ENCODE measurements at regions not wholly inside any gene's neighbourhood (a gene's known extent, or its start where the extent isn't known, plus 50 kb on each side); places are given as distances from the start of the nearest gene placed in this dataset.
"Not testable (repeated sequence)": the region's sequence is repeated elsewhere in the genome, so short reads cannot be mapped to it uniquely, and the experiment has no call there.

DNA sequence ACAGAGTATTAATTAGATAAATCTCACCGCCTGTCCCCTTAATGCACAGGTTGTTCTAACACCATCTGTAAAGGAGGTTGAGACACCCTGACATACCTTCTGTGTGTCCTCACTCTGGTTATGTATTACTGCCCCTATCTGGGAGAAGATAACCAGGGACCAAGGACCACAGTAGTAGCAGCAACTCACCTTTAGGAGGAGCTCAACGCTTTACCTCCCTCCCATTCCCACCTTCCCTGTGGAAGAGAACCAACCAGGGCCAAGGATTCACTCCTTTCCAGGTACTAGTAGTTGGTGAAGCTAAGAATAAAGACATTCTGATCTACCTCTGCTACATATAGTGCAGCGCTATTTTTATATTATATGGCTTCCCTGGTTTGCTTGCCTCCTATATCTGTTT, 232.6 kb downstream of the MEX3B start:
- DNase-seq: no peak

GRCh38 chr15:81812456-81812855, 233.4 kb downstream of the MEX3B start:
- DNase-seq: no peak

DNA sequence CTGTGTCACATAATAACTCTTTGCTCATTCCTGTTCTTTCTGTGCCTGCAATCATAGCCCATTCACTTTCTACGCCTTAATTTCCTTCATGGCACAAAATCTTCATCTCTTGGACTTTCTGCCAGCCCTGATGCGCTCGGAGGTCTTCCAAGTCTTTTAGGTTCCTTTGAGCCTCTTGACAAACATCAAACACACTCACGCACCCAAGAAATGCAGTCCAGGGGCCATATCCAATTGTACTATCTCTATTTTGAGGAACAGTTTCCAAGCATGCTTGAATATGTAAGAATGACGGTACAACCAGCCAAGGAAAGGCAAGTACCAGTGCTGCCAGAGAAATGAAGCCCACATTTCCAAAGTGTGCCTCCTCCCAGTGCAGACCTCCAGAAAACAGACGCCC, 234.1 kb downstream of the MEX3B start:
- no peak for DNase-seq

- no peak for DNase-seq
Measured at GRCh38 chr15:81809543-81809942, 236.3 kb downstream of the MEX3B start.

DNA sequence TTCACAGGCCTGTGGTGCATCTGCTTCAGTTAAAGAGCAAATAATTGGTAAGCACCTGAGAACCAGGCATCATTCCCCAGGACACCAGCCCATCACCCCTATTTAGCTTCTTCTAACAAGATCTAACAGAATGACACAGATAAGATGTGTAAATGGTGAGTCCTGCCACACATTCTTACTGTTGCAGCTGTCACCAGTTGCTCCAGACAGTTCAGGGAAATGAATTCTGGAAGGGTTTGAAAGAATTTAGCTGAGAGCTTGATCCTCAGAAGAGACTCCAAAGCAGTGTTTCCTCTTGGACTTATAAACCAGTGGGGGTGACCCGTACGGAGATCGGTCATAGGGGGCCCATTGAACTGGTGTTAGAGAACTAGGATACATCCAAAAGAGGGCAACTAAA, 238.0 kb downstream of the MEX3B start:
- no peak for DNase-seq

- no peak for DNase-seq
Measured at GRCh38 chr15:81807186-81807585, 238.6 kb downstream of the MEX3B start.

DNA sequence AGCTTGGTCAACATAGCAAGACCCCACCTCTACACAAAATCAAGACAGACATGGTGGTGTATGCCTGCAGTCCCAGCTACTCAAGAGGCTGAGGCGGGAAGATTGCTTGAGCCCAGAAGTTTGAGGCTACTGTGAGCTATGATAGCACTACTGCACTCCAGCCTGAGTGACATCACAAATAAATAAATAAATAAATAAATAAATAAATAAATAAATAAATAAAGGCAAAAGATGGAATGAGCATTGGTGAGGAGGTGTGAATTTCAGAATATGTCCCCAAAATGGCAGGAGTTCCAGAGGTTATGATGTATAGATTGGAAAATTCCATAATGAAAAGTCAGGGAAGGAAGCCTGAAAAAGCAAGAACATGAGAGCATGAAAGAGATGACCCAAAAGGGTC, 249.9 kb downstream of the MEX3B start:
- no peak for DNase-seq

DNA sequence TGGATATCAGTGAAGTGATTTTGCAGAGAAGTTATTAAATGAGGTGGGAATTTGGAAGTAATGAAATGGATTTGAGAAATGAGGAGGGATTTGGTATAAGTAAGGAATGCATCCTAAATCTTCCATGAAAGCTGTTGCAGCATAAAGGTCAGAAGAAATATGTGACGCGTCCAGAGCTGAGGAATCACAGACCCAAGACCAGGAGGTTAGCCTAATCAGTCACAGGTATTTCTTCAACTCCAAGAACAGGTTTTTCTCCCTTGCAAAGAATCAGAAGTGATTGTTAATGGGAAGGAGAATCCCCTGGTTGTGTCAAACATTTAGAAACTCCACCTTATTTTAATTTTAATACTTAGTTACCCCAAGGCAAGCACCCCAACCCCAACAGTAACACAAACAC, 253.2 kb downstream of the MEX3B start:
- DNase-seq: no peak

GRCh38 chr15:81791322-81791721, 254.5 kb downstream of the MEX3B start:
- not testable (repeated sequence) for DNase-seq

DNA sequence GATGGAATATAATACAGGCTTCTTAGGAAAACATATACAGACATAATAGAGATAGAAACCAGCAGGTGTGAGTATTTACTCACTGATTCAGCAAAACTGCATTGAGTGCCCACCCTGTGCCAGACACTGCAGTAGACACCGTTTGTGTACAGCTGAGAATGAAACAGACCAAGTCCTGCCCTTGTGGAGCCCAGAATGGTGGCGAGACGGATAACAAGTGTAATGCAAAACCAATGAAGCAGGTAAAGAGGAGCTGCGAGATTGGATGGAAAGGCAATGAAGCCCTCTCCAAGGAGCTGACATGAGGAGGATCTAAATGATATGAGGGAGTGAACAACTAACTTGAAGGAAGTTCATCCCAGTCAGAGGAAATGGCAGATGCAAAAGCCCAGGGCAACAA, 256.4 kb downstream of the MEX3B start:
- no peak for DNase-seq

- no peak for DNase-seq
Measured at GRCh38 chr15:81786776-81787175, 259.0 kb downstream of the MEX3B start.

DNA sequence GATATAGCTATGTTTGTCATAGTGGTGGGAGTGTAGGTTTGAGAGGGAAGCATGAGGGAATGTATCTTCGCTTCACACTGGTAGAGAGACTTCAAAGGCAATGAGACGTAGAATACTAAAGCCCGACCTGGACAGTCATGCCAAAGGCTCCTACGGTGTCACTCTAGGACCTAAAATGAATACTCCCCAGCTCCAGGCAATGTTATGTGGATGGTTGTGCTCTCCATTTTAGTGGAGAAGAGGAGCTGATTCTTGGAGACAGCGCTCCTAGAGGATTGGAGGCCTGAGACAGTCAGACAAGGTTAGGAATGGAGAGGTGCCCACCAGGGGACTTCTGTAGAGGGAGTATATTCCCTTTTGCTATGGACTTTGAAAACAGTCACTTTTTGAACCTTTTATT, 260.1 kb downstream of the MEX3B start:
- no peak for DNase-seq

DNA sequence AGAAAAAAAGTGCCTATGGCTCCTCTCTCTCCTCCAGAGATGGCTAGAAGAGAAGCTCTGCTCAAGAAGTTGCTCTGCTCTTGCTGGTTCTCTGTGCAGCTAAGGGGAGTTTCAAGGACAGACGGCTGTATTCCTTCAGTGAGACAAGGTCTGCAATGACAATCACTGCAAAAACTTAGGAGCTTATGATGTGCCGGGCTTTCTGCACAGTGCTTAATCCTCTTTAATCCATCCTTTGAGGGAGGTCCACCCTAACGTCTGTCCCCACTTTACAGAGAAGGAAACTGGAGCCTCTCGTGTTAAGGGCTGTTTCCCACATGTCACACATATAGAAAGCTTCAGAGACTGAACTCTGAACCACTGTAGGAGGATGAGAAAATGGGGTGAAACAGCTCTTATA, 260.6 kb downstream of the MEX3B start:
- no peak for DNase-seq

DNA sequence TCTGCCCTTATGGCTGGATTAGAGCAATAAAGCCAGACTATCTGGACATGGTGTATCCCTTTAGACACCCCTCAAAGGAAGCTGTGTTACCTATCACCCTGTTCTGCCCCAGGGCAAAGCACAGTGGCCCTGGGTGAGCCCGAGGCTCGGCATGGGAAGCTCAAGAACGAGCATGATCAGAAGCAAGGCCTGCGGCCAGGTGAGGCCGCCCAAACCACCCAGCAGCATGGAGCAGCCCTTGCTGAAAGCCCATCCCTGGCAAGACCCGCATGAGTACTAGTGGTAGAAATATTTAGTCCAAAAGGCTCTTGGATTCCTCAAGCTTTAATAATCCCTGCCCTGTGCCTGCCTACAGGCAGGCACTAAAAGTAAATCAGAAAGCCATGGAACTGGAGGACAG, 261.1 kb downstream of the MEX3B start:
- no peak for DNase-seq

- DNase-seq: no peak
Measured at GRCh38 chr15:81783586-81783985, 262.2 kb downstream of the MEX3B start.

- DNase-seq: no peak
Measured at GRCh38 chr15:81783076-81783475, 262.7 kb downstream of the MEX3B start.

DNA sequence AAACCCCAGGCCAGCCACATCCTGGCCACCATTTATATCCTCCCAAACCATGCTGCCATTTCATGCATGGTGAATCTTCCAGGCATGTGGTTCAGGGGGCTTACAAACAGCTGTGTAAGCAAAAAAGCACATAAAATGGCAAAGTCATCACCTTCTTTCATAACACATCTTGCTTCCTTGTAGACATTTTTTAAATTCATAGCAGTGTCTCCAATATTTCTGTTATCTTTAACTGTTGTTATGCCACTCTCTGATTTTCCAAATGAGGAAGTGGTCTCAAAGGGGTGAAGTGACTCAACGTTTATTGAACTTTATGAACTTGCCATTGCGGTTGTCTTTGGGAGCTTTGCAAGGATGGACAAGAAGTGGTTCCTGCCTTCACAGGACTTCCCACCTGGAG, 264.4 kb downstream of the MEX3B start:
- no peak for DNase-seq

DNA sequence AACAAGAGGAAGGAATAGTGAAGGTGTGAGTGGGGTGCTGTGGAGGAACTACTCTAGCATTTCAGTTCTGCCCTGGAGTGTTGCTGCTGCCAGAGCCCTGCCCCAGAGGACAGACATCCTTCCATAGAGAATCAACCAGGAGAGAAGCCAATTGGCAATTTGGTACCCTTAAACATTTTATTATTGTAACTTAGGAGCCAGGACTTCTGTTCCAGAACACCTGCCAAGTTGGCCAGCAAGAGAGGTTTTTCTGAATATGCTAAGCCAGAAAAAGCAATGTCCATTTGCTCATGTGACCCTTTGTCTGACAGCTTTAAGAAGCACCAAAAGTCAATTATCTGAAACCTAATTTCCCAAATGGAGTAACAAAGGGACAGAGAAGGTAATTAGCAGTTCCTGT, 264.9 kb downstream of the MEX3B start:
- no peak for DNase-seq

DNA sequence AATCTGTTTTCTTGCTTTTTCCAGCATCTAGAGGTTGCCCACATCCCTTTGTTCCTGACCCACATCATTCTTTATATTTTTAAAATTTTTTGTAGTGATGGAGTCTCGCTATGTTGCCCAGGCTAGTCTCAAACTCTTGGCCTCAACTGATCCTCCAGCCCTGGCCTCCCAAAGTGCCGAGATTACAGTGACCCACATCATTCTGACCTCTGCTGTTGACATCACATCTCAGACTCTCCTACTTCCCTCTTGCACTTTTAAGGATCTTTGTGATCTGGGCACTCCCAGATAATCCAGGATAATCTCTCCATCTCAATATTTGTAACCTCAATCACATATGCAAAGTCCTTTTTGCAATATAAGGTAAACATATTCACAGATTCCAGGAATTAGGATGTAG, 266.6 kb downstream of the MEX3B start:
- DNase-seq: no peak

- no peak for DNase-seq
Measured at GRCh38 chr15:81777546-81777945, 268.3 kb downstream of the MEX3B start.

- no peak for DNase-seq
Measured at GRCh38 chr15:81776976-81777375, 268.8 kb downstream of the MEX3B start.

GRCh38 chr15:81775779-81776178, 270.0 kb downstream of the MEX3B start:
- not testable (repeated sequence) for DNase-seq

GRCh38 chr15:81774309-81774708, 271.5 kb downstream of the MEX3B start:
- DNase-seq: no peak

- no peak for DNase-seq
Measured at GRCh38 chr15:81768773-81769172, 277.0 kb downstream of the MEX3B start.

DNA sequence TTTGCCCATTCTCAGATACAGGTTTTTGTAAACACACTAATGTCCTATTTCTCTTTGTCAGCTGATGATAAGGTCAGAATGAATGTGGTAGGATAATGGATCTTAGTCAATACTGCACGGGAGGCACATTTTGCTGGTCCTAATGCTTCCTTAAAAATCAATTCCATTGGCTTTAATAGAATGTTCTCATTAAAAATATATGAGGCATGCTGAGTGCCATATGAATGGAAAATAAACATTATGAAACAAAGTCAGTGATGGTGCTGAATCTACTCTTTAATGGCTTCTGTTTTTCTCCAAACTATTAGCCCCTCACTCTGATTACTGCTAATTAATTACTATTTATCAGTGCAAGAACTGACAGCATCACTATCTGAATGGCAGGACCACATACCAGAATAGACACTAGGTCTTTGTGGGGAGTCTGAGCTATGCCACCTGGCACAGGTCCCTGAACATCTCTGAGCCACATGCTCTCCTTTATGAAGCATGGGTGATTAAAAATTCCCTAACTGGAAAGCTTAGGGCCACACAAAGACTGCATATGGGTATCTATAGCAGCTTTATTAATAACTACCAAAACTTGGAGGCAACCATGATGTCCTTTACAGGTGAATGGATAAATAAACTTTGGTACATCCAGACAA, 278.9 kb downstream of the MEX3B start:
- no peak for DNase-seq

- DNase-seq: no peak
Measured at GRCh38 chr15:81765816-81766215, 280.0 kb downstream of the MEX3B start.

Measured in amniotic stem cell (primary cell).